ENCODE measurements at regions not wholly inside any gene's neighbourhood (a gene's known extent, or its start where the extent isn't known, plus 50 kb on each side); places are given as distances from the start of the nearest gene placed in this dataset.

DNA sequence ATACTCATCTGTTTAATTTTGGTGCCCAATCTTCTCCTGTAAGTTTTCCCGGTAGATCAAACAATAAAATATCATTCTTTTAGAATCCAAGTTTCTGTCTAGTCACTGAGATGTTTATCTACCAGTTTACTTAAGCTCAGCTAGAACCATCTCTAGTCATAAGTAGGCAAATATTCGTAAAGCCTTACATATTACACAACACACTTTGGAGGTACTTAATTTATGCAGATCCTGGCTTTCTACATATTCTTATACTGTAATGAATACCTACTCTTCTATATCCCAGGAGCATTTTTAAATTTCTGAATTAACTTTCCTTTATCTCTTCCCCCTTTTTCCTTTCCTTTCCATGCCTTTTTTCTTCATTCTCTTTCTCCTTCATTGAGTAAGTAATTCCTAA, 185.9 kb upstream of the ZBTB20 start:
- no peak for DNase-seq (ENCODE audit: low read depth)

GRCh38 chr3:115336836-115337235, 189.7 kb upstream of the ZBTB20 start:
- DNase-seq (ENCODE audit: low read depth), result no peak

DNA sequence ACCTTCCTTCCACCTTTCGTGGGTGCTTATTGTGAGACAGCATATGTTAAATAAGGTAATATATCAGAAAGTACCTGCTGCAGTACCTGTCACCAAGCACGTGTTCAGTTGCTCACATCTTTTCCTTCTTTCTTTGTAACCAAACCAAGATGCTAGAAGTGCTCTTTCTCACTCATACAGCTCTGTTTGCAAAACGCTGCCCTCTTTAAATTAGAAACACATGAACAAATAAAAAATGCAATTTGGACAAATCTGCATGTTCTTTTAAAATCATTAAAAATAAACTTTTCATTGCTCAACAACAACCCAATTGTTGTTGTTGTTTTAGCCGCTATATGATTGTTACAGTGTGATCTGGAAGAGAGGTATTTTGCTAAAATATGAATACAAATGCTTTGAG, 193.5 kb upstream of the ZBTB20 start:
- no peak for DNase-seq (ENCODE audit: low read depth)

DNA sequence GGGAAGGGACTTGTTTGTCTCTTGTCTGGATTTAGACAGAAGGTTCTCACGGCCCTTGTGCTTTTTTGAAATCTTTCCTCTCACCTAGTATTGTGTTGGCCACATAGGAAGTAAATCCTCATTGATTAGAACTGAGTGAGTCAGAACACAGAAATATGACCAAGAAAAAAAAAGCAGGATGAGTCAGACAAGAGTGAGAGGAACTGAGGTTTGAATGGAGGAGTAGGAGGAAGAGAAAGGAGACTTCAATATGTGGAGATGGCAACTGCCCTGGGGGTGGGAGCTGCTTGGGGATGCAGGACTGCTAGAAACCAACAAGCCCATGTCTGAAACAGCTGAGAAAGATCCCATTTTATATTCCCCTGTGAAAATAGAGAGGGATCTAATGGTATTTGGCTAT, 194.1 kb upstream of the ZBTB20 start:
- peak; percentile 63 for DNase-seq (ENCODE audit: low read depth)

GRCh38 chr3:115347737-115348136, 200.6 kb upstream of the ZBTB20 start:
- no peak for DNase-seq (ENCODE audit: low read depth)

DNA sequence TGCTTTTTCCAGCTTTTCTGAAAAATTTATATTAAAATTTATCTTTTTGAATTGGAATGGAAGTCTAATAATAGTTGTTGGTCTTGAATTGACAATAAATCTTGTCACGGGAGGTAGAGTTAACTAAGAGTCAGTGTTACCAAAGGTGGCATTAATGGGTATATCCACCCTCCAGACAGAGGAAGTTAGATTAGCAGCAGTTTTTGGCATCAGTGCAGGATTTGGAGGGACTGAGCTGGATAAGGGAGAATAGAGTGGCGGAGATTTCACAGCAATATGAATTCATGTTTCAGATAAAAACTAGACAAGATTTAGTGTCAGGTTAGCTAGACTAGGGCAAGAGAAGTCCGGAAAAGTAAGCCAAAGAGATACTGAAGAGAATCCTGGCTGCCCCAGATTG, 201.3 kb upstream of the ZBTB20 start:
- no peak for DNase-seq (ENCODE audit: low read depth)

DNA sequence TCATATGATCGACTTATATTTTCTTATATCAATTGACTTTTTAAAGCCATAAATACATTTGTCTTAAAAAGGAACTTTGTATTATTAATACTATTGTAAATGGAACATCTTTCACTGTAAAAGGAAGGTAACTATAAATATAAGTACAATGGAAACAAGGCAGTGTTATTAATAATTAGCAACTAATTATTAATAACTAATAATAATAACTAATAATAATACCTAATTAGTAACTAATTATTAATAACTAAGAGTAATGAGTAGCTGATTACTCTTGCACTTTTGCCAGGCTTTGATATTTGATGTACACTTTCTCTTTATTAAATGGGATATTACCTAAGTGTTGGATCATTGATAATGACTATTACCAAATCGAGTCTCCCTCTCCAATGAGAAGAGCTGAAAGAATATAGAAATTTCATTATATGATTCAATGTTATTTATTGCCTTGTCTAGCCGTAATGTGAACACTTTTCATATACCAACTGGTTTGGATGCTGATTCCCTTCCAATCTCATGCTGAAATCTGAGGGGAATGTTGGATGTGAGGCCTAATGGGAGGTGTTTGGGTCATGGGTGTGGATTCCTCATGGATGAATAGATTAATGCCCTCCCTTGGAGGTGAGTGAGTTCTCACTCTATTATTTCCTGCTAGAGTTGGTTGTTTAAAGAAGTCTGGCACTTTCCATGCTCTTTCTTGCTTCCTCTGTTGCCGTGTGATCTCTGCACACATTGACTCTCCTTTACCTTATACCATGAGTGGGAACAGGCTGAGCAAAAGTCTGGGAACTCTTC, 202.1 kb upstream of the ZBTB20 start:
- DNase-seq (ENCODE audit: low read depth), result no peak

DNA sequence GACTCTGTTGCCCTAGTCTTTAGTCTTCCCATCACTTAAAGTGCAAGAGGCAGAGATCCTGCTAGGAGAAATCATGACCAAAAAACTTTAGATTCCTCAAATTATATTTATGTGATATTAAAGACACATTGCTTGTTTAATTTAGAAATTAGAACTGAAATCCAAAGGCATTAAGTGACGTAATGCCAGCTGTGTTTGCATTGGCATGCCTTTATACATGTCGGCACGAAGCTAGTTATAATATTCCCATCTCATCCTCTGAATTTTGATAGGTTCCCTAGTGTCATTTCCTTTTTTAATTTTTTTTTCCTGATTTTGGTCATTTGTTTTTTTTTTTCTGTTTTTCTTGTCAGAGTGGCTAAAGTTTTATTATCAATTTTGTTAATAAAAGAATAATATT, 203.5 kb upstream of the ZBTB20 start:
- no peak for DNase-seq (ENCODE audit: low read depth)

- no peak for DNase-seq (ENCODE audit: low read depth)
Measured at GRCh38 chr3:115351193-115351592, 204.1 kb upstream of the ZBTB20 start.

DNA sequence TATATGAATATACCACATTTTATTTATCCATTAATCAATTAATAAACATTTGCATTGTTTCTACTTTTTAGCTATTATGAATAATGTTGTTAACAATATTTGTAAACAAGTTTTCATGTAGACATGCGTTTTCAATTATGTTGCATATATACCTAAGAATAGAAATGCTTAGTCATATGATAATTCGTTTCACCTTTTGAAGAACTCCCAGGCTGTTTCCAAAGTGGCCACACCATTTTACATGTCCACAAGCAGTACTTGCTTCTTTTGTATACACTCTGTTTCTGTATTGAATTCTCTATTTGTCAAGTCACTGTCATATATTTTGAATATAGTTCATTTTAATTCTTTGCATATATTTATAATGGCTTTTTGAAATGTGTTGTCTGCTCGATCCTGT, 206.9 kb upstream of the ZBTB20 start:
- no peak for DNase-seq (ENCODE audit: low read depth)

GRCh38 chr3:115357456-115357855, 210.4 kb upstream of the ZBTB20 start:
- no peak for DNase-seq (ENCODE audit: low read depth)

DNA sequence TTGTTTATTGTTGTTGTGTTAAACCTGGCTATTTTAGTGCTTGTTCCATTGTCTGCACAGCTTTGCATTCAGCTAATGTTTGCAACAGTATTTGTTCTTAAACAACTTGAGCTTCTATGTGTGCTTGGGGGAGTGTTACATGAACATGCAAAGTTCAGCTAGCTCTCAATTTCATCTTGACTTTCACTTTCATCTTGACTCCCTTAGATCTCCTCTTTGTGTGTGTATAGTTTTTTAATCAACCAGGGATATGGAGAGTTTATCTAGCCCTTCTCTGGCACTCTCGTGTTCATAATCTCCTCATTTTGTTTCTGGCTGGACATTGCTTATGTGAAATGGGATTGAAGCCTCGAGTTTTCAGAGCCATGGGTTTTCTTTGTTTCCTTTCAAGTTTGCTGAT, 212.4 kb upstream of the ZBTB20 start:
- DNase-seq (ENCODE audit: low read depth), result no peak

DNA sequence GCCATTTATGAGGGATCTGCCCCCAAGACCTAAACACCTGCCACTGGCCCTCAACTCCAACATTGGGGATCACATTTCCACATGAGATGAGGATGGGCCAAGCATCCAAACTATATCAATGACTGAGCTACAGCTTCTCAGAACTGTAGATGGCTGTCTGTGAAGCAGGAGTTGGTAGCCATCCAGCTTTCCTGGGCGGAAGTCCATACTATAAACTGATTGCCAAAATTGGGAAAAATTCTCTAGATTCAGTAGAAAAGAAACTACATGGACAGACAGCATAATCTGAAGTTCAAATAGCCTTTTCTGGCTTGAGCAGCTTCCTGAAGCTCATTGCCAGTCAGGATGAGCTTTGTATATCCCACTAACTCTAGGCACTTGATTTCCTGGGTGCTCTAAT, 214.7 kb upstream of the ZBTB20 start:
- DNase-seq (ENCODE audit: low read depth), result no peak

- no peak for DNase-seq (ENCODE audit: low read depth)
Measured at GRCh38 chr3:115363071-115363470, 216.0 kb upstream of the ZBTB20 start.

- no peak for DNase-seq (ENCODE audit: low read depth)
Measured at GRCh38 chr3:115369021-115369420, 221.9 kb upstream of the ZBTB20 start.

GRCh38 chr3:115375362-115375761, 228.3 kb upstream of the ZBTB20 start:
- no peak for DNase-seq (ENCODE audit: low read depth)

- no peak for DNase-seq (ENCODE audit: low read depth)
Measured at GRCh38 chr3:115380883-115381572, 233.9 kb upstream of the ZBTB20 start.

DNA sequence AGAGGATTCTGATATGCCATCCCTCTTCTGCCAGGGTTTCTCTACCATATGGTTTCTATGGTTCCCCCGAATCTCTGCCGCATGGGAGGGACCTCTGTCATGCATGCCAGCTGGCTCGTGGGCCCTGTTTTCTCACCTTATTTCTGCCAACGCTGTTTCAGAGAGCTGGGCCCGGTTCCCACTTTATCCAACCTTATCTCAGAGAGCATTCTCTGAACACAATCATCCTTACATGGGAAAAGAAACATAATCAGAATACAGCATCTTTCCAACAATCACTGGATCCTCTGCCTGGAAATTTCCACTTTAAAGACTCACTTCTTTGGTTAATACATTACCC, 234.5 kb upstream of the ZBTB20 start:
- DNase-seq (ENCODE audit: low read depth), result no peak

- no peak for DNase-seq (ENCODE audit: low read depth)
Measured at GRCh38 chr3:115381931-115382330, 234.8 kb upstream of the ZBTB20 start.

GRCh38 chr3:115384381-115384780, 237.3 kb upstream of the ZBTB20 start:
- no peak for DNase-seq (ENCODE audit: low read depth)

DNA sequence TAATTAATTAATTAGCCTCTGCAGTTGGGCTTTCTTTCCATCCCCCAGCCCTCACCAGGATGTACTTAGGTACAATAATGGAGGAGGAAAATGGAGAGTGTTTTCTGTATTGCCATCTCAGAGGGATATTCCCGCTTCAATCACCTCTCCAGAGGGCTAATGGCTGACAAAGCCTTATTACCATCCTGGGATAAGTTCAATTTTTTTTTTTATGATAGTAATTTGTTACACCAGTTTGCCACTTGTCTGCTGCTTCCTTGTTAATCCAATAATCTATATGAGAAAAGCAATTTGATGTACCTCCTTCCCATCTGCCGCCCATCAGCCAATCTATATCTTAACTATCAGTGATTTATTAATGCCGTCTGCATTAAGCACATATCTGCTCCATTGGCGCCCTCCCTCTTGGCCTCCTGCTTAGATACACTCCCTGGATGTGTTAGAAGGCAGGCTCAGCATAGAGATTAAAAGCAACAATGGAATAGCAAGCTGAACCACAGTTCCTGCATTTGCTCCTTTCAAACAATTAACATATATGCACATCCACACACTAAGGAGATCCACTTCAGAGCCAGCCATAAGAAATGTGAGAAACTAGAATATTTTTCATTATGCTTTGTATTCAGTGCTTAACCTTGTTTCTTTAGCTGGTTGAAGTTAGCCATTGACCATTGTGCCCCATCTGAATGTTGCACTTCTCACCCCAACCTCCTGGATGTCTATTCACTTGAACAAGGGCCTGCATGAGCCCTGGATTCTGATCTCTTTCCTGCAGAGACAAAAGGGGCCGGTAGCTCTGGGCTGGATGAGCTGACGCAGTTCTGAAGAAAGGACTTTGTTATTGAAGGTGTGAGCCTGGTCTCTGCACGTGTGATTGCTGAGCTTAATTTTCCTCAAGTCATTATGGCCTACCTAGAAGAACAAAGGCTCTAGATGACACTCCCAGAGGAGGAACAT, 237.3 kb upstream of the GAP43 start:
- no peak for DNase-seq (ENCODE audit: low read depth)

DNA sequence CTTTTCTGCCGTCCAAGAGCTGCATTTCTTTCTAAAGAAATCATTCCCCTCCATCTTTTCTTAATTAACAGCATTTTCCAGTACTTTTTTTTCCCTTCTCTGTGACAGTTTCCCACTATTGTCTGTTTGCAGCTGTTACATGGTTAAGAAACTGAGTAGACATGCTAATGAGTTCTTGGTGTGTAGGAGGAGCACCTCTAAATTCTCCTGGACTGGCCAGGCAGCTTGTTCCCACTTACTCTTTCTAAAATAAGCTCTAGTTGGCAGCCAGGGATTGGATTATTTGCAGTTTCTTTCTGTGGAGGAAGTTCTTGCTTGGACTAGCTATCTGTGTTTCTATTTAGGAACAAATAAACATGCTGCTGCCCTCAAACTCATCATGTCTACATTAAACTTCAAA, 235.1 kb upstream of the GAP43 start:
- DNase-seq (ENCODE audit: low read depth), result no peak

DNA sequence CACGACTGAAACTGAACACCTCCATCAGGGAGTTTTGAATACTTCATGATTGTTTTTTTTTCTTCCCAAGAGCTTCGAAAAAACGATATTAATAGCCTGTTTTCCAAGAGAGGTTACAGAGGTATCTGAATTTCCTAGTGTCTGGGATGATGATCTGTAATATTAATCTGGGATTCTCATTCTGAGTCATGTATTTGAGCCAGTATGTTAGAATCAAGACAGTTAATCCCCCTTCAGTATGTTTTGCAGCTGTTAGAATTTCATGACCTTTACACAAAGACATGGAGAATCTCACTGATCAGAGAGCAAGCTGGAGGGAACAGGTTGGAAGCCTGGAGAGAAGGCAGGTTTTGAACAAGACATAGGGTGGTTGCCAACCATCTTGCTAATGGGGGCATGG, 234.5 kb upstream of the GAP43 start:
- no peak for DNase-seq (ENCODE audit: low read depth)

Measured in HS-5 (cell line).